ENCODE measurements at regions not wholly inside any gene's neighbourhood (a gene's known extent, or its start where the extent isn't known, plus 50 kb on each side); places are given as distances from the start of the nearest gene placed in this dataset.

GRCh38 chr17:63185420-63185819 is 219.4 kb downstream of the TANC2 start:
- peak; percentile 33; the same call in 1 of the 2 replicates for ATAC-seq
- POLR2A ChIA-PET (ENCODE audit: unreplicated experiment): no interaction called here
- CTCF ChIA-PET: interaction anchor here (0.6 kb wide), 1 partner anchor 86 kb away, joined by 4 read pairs; no protein-coding TSS in a partner anchor

GRCh38 chr17:63189082-63189481 is 223.0 kb downstream of the TANC2 start:
- BruUV-seq (replicated peaks): no TSS peak
- peak; percentile 85 for ATAC-seq
- H2AFZ ChIP-seq (ENCODE audit: low read length): no peak overlapping the region
- no peaks in the 10 kb centered on the region for H3K79me2 ChIP-seq (ENCODE audit: low read length)
- H4K20me1 ChIP-seq (ENCODE audit: low read length): no peaks in the 10 kb centered on the region
- H3K9ac ChIP-seq (ENCODE audit: low read length): no peak overlapping the region
- H3K4me2 ChIP-seq (ENCODE audit: low read length): no peak overlapping the region
- 0 out of 2 replicates have a peak, but pooled peaks cover under 1% of the 10 kb centered on the region for H3K36me3 ChIP-seq (ENCODE audit: low read depth, low read length)
- intact Hi-C loops (cut with micrococcal nuclease): no loop called here
- H3K9me3 ChIP-seq (ENCODE audit: low read length): no peaks in the 10 kb centered on the region
- peaks cover 12% of the 10 kb centered on the region for H3K4me1 ChIP-seq (ENCODE audit: insufficient read depth, low read length)
- no peaks in the 10 kb centered on the region for H3K9me2 ChIP-seq (replicated peaks; ENCODE audit: low read length)
- no peaks in the 10 kb centered on the region for H3F3A ChIP-seq (ENCODE audit: low read length, unreplicated experiment)
- POLR2A ChIA-PET (ENCODE audit: unreplicated experiment): no interaction called here
- H3K27ac ChIP-seq (ENCODE audit: low read length): no peak overlapping the region
- CTCF ChIA-PET: no interaction called here
- no peaks in the 10 kb centered on the region for H3K27me3 ChIP-seq (ENCODE audit: low read length)
- TF ChIP-seq CTCF (conservative IDR thresholded peaks at IDR 0.05; ENCODE audit: low read depth, low read length): no peak
- no peak for TF ChIP-seq EZH2 (IDR thresholded peaks at IDR 0.05; ENCODE audit: low read length, unreplicated experiment)
- peak; percentile 66 for DNase-seq
- H3K4me3 ChIP-seq (ENCODE audit: low read length): no peak overlapping the region

More at GRCh38 chr17:63185420-63185819, 219.4 kb downstream of the TANC2 start:
- DNase-seq: peak; percentile 26
- BruUV-seq (replicated peaks): no TSS peak
- Histone ChIP-seq H4K20me1 (ENCODE audit: low read length) (no peaks in the 10 kb centered on the region), H3K79me2 (ENCODE audit: low read length) (no peaks in the 10 kb centered on the region), H3K9me3 (ENCODE audit: low read length) (no peaks in the 10 kb centered on the region), H3K27ac (ENCODE audit: low read length) (no peak overlapping the region), H3K9me2 (replicated peaks; ENCODE audit: low read length) (no peaks in the 10 kb centered on the region), H3K4me1 (ENCODE audit: insufficient read depth, low read length) (peaks cover 12% of the 10 kb centered on the region), H3K4me2 (ENCODE audit: low read length) (no peak overlapping the region), H3K27me3 (ENCODE audit: low read length) (no peaks in the 10 kb centered on the region), H3F3A (ENCODE audit: low read length, unreplicated experiment) (no peaks in the 10 kb centered on the region), H3K9ac (ENCODE audit: low read length) (no peak overlapping the region), H3K4me3 (ENCODE audit: low read length) (no peak overlapping the region), H3K36me3 (ENCODE audit: low read depth, low read length) (no peaks in the 10 kb centered on the region), H2AFZ (ENCODE audit: low read length) (no peak overlapping the region)
- TF ChIP-seq CTCF (conservative IDR thresholded peaks at IDR 0.05; ENCODE audit: low read depth, low read length): peak; percentile 36; the same call in 1 of the 2 replicates
- no peak for TF ChIP-seq EZH2 (IDR thresholded peaks at IDR 0.05; ENCODE audit: low read length, unreplicated experiment)
- intact Hi-C loops (cut with micrococcal nuclease): no loop called here

GRCh38 chr17:63189930-63190329 is 223.9 kb downstream of the TANC2 start:
- H3K9ac ChIP-seq (ENCODE audit: low read length): no peak overlapping the region
- H3K4me2 ChIP-seq (ENCODE audit: low read length): no peak overlapping the region
- no peaks in the 10 kb centered on the region for H3K27me3 ChIP-seq (ENCODE audit: low read length)
- POLR2A ChIA-PET (ENCODE audit: unreplicated experiment): no interaction called here
- no peak overlapping the region for H2AFZ ChIP-seq (ENCODE audit: low read length)
- H3K36me3 ChIP-seq (ENCODE audit: low read depth, low read length): 0 out of 2 replicates have a peak, but pooled peaks cover 4% of the 10 kb centered on the region
- CTCF ChIA-PET: no interaction called here
- H3K79me2 ChIP-seq (ENCODE audit: low read length): no peaks in the 10 kb centered on the region
- intact Hi-C loops (cut with micrococcal nuclease): no loop called here
- ATAC-seq (no peak), DNase-seq (no peak)
- no peak overlapping the region for H3K27ac ChIP-seq (ENCODE audit: low read length)
- H3K9me2 ChIP-seq (replicated peaks; ENCODE audit: low read length): no peaks in the 10 kb centered on the region
- no peaks in the 10 kb centered on the region for H3F3A ChIP-seq (ENCODE audit: low read length, unreplicated experiment)
- BruUV-seq (replicated peaks): no TSS peak
- H4K20me1 ChIP-seq (ENCODE audit: low read length): no peaks in the 10 kb centered on the region
- TF ChIP-seq EZH2 (IDR thresholded peaks at IDR 0.05; ENCODE audit: low read length, unreplicated experiment) (no peak), EZH2phosphoT487 (IDR thresholded peaks at IDR 0.05; ENCODE audit: borderline replicate concordance, low read length) (no peak), CTCF (conservative IDR thresholded peaks at IDR 0.05; ENCODE audit: low read depth, low read length) (no peak)
- no peaks in the 10 kb centered on the region for H3K9me3 ChIP-seq (ENCODE audit: low read length)
- peaks cover 12% of the 10 kb centered on the region for H3K4me1 ChIP-seq (ENCODE audit: insufficient read depth, low read length)
- no peak overlapping the region for H3K4me3 ChIP-seq (ENCODE audit: low read length)

Data from PC-3 (cell line).